SK-N-SH treated with all-trans-retinoic acid at 6 μM for 48 hours (cell line): ENCODE measurements at regions not wholly inside any gene's neighbourhood (a gene's known extent, or its start where the extent isn't known, plus 50 kb on each side); places are given as distances from the start of the nearest gene placed in this dataset.

Experiments used
- ARNTL ChIP-seq: fragments of 450-650 bp; formaldehyde crosslinking; IDR thresholded peaks from 2 replicates; pipeline ENCODE4 v1.5.0; 2020; ENCODE audit warnings: low read depth, mild to moderate bottlenecking, moderate library complexity, borderline replicate concordance
- CSDC2 ChIP-seq: fragments of 250-450 bp; sonication (Bioruptor Pico); IDR thresholded peaks from 2 replicates; pipeline ENCODE4 v1.5.0; 2020; ENCODE audit warnings: mild to moderate bottlenecking, moderate library complexity
- ESRRG ChIP-seq: fragments of 250-450 bp; sonication (Bioruptor Pico); IDR thresholded peaks from 2 replicates; pipeline ENCODE4 v1.6.1; 2021; ENCODE audit warnings: mild to moderate bottlenecking
- ISL1 ChIP-seq: fragments of 250-450 bp; sonication (Bioruptor Pico); IDR thresholded peaks from 2 replicates; pipeline ENCODE4 v2.1.2; 2022; ENCODE audit warnings: mild to moderate bottlenecking, moderate library complexity
- OSR1 ChIP-seq: fragments of 250-450 bp; sonication (Bioruptor Pico); IDR thresholded peaks from 2 replicates; pipeline ENCODE4 v1.8.0; 2022; ENCODE audit warnings: moderate library complexity, mild to moderate bottlenecking, inconsistent platforms
- RARB ChIP-seq: fragments of 250-450 bp; sonication (Bioruptor Pico); IDR thresholded peaks from 2 replicates; pipeline ENCODE4 v1.8.0; 2021; ENCODE audit warnings: mild to moderate bottlenecking, moderate library complexity
- SNAI2 ChIP-seq: fragments of 250-450 bp; sonication (Bioruptor Pico); IDR thresholded peaks from 2 replicates; pipeline ENCODE4 v1.5.0; 2020; ENCODE audit warnings: mild to moderate bottlenecking, moderate library complexity
- ZFP3 ChIP-seq: fragments of 250-450 bp; sonication (Bioruptor Pico); IDR thresholded peaks from 2 replicates; pipeline ENCODE4 v1.5.0; 2020; ENCODE audit warnings: mild to moderate bottlenecking, moderate library complexity
- ZFP30 ChIP-seq: fragments of 450-650 bp; formaldehyde crosslinking; IDR thresholded peaks from 2 replicates; pipeline ENCODE4 v1.5.0; 2022; ENCODE audit warnings: mild to moderate bottlenecking, moderate library complexity
- ZNF565 ChIP-seq: fragments of 450-650 bp; formaldehyde crosslinking; conservative IDR thresholded peaks from 2 replicates; pipeline ENCODE4 v1.5.0; 2020; ENCODE audit warnings: low read depth, mild to moderate bottlenecking, moderate library complexity
- TF ChIP-seq, protein P1 (sequence below): fragments of 250-450 bp; sonication (Bioruptor Pico); IDR thresholded peaks from 2 replicates; pipeline ENCODE4 v1.8.0; 2020; ENCODE audit warnings: mild to moderate bottlenecking, moderate library complexity, borderline replicate concordance

DNA sequence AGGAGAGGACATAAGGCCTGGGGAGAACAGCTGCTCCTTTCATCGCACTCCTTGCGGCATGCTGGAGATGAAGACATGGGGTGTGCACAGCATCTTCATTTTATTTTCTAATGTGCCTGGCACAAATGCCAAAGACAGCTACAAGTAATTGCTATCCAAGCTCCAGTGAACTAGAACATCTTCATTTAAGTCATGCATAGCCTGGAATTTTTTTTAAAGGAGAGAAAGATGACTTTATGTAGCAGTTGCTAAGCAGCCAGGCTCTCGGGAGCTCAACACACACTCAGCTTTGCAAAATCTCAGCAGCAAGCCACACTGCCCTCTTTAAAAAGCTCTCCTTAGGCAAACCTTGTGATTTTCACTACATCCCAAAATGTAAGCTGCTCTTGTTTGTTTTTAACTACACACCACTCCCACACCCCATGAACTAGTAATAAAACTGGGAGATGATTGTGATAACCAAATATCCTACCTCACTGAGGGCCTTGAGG is 164.5 kb upstream of the POU2AF2 start:
- TF ChIP-seq ZFP3 (CRISPR knock-in tag): no peak
- TF ChIP-seq ISL1 (CRISPR knock-in tag): no peak
- TF ChIP-seq OSR1 (CRISPR knock-in tag): no peak
- TF ChIP-seq RARB: no peak
- TF ChIP-seq, protein P1, sequence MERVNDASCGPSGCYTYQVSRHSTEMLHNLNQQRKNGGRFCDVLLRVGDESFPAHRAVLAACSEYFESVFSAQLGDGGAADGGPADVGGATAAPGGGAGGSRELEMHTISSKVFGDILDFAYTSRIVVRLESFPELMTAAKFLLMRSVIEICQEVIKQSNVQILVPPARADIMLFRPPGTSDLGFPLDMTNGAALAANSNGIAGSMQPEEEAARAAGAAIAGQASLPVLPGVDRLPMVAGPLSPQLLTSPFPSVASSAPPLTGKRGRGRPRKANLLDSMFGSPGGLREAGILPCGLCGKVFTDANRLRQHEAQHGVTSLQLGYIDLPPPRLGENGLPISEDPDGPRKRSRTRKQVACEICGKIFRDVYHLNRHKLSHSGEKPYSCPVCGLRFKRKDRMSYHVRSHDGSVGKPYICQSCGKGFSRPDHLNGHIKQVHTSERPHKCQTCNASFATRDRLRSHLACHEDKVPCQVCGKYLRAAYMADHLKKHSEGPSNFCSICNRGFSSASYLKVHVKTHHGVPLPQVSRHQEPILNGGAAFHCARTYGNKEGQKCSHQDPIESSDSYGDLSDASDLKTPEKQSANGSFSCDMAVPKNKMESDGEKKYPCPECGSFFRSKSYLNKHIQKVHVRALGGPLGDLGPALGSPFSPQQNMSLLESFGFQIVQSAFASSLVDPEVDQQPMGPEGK (CRISPR knock-in tag): no peak
- TF ChIP-seq CSDC2 (CRISPR knock-in tag): no peak
- TF ChIP-seq ARNTL (CRISPR knock-in tag): no peak
- no peak for TF ChIP-seq ZNF565
- TF ChIP-seq ESRRG: no peak
- no peak for TF ChIP-seq SNAI2 (CRISPR knock-in tag)
- no peak for TF ChIP-seq ZFP30 (CRISPR knock-in tag)
